Endothelial cell of umbilical vein (primary cell): ENCODE measurements at regions not wholly inside any gene's neighbourhood (a gene's known extent, or its start where the extent isn't known, plus 50 kb on each side); places are given as distances from the start of the nearest gene placed in this dataset.

ENCODE experiments used
- BruUV-seq: library from RNA; stranded (reverse); fragments of 400-500 nt; replicated peaks from 2 replicates; lab custom pipeline; 2021; lab: Mats Ljungman, UMichigan
- CTCF ChIA-PET: fragments of 300-600, 350-600 bp; sonication (Branson Sonifier 250); formaldehyde crosslinking; loops from one replicate; lab custom pipeline; 2021; ENCODE audit warnings: antibody characterized with exemption, inconsistent platforms; lab: Charles Lee
- POLR2A ChIA-PET: fragments of 300-600, 350-600 bp; sonication (Branson Sonifier 250); formaldehyde crosslinking; loops from one replicate; lab custom pipeline; 2021; ENCODE audit warnings: antibody characterized with exemption, inconsistent platforms; lab: Charles Lee
- DNase-seq: peaks from one replicate; pipeline ENCODE4 v3.0.0-alpha.2; 2011; ENCODE audit warnings: low read depth, low spot score
- FAIRE-seq: peaks from 2 replicates; lab custom pipeline; 2011; peaks lifted over from hg19 to GRCh38; lab: Jason Lieb, UNC
- H2AFZ ChIP-seq: 2 replicates; pipeline ENCODE4 v1.6.0; 2012; ENCODE audit warnings: low read depth, low read length, control low read depth, inconsistent platforms
- H3K27ac ChIP-seq: 2 replicates; pipeline ENCODE4 v1.5.1; 2011; ENCODE audit warnings: low read depth, mild to moderate bottlenecking, control low read depth, low read length, moderate library complexity; ENCODE audit not compliant: insufficient read depth
- H3K27me3 ChIP-seq, 2 experiments: 2 replicates each; pipeline versions ENCODE4 v1.6.0 to v1.6.1; 2011; ENCODE audit warnings: low read length in 2 of 2, mixed read lengths in 1 of 2; ENCODE audit not compliant: control insufficient read depth in 2 of 2, insufficient read depth in 2 of 2
- H3K36me3 ChIP-seq, 2 experiments: 2 replicates in 1 of 2; 3 replicates in 1 of 2; pipeline ENCODE4 v1.5.1; 2011; ENCODE audit warnings: low read length in 2 of 2, mild to moderate bottlenecking in 1 of 2, moderate library complexity in 1 of 2; ENCODE audit not compliant: control insufficient read depth in 2 of 2, insufficient read depth in 2 of 2; ENCODE audit errors: extremely low read depth in 1 of 2
- H3K4me1 ChIP-seq: 3 replicates; pipeline ENCODE4 v1.5.1; 2011; ENCODE audit warnings: mild to moderate bottlenecking, low read length; ENCODE audit not compliant: control insufficient read depth, insufficient read depth; ENCODE audit errors: extremely low read depth
- H3K4me2 ChIP-seq: 2 replicates; pipeline ENCODE4 v1.6.1; 2011; ENCODE audit warnings: low read length, control low read depth, mixed read lengths; ENCODE audit not compliant: insufficient read depth
- H3K4me3 ChIP-seq, 3 experiments: fragments of 200-600 bp in 1 of 3; sonication (generic), shearing (Covaris generic) in 1 of 3; replicated peaks in 1 of 3; 2 replicates each; pipeline ENCODE4 v1.5.1; 2011 to 2016; ENCODE audit warnings: control low read depth in 3 of 3, low read length in 3 of 3, mild to moderate bottlenecking in 2 of 3, inconsistent platforms in 1 of 3, low read depth in 1 of 3, moderate library complexity in 1 of 3; ENCODE audit not compliant: insufficient read depth in 1 of 3
- H3K79me2 ChIP-seq: 2 replicates; pipeline ENCODE4 v1.6.0; 2012; ENCODE audit warnings: low read length, inconsistent platforms; ENCODE audit not compliant: control insufficient read depth, insufficient read depth
- H3K9ac ChIP-seq: replicated peaks from 2 replicates; pipeline ENCODE3; 2011; ENCODE audit warnings: low read length, control low read depth; ENCODE audit not compliant: insufficient read depth; ENCODE audit errors: extremely low read depth
- H3K9me1 ChIP-seq: replicated peaks from 3 replicates; pipeline ENCODE4 v1.6.0; 2011; ENCODE audit warnings: mild to moderate bottlenecking, low read length; ENCODE audit not compliant: control insufficient read depth, insufficient read depth; ENCODE audit errors: extremely low read depth
- H3K9me3 ChIP-seq: replicated peaks from 2 replicates; pipeline ENCODE4 v1.5.1; 2012; ENCODE audit warnings: low read length, inconsistent platforms; ENCODE audit not compliant: control insufficient read depth, insufficient read depth
- H4K20me1 ChIP-seq: replicated peaks from 2 replicates; pipeline ENCODE3; 2011; ENCODE audit warnings: mild to moderate bottlenecking, low read length; ENCODE audit not compliant: control insufficient read depth, insufficient read depth; ENCODE audit errors: extremely low read depth
- EZH2 ChIP-seq: IDR thresholded peaks from 2 replicates; pipeline ENCODE4 v1.6.1; 2012; ENCODE audit warnings: borderline replicate concordance, low read depth, mild to moderate bottlenecking, moderate library complexity, low read length, inconsistent platforms; ENCODE audit not compliant: severe bottlenecking
- FOS ChIP-seq: IDR thresholded peaks from 2 replicates; pipeline ENCODE4 v1.6.1; 2011; ENCODE audit warnings: mild to moderate bottlenecking, low read length, moderate library complexity, borderline replicate concordance; ENCODE audit not compliant: insufficient read depth
- GATA2 ChIP-seq: IDR thresholded peaks from 2 replicates; pipeline ENCODE4 v1.7.0; 2011; ENCODE audit warnings: low read depth, mild to moderate bottlenecking, moderate library complexity, mixed read lengths, low read length; ENCODE audit not compliant: insufficient read length, insufficient read depth
- JUN ChIP-seq: IDR thresholded peaks from 2 replicates; pipeline ENCODE4 v1.6.1; 2011; ENCODE audit warnings: borderline replicate concordance, low read depth; ENCODE audit not compliant: insufficient read length, insufficient read depth
- MYC ChIP-seq: IDR thresholded peaks from one replicate; pipeline ENCODE4 v1.6.1; 2011; ENCODE audit warnings: mild to moderate bottlenecking, low read depth, low read length
- POLR2A ChIP-seq: IDR thresholded peaks from 2 replicates; pipeline ENCODE4 v1.6.1; 2012; ENCODE audit warnings: low read depth, mild to moderate bottlenecking, control low read depth, low read length
- POLR2AphosphoS5 ChIP-seq: IDR thresholded peaks from 2 replicates; pipeline ENCODE4 v1.6.1; 2012; ENCODE audit warnings: low read depth, mild to moderate bottlenecking, control low read depth, low read length, moderate library complexity; ENCODE audit not compliant: insufficient read depth
- dilution Hi-C: fragments of 300-500 bp; cut with MboI; formaldehyde crosslinking; loops from one replicate; pipeline ENCODE4 v1.15.0; 2019; ENCODE audit warnings: low sequenced_read_pairs; ENCODE audit not compliant: extremely low pct_ligation_motif_present
- intact Hi-C: fragments of 100-400 bp; cut with micrococcal nuclease; formaldehyde crosslinking; loops from one replicate; pipeline ENCODE4 v1.10.0; 2022
- TF ChIP-seq, protein P1 (sequence below), 2 donors: IDR thresholded peaks; 1 replicate in 1 of 2; 2 replicates in 1 of 2; pipeline ENCODE4 v1.5.1; 2011; ENCODE audit warnings: low read length in 2 of 2, mild to moderate bottlenecking in 2 of 2, moderate library complexity in 2 of 2, control low read depth in 1 of 2, inconsistent platforms in 1 of 2, low read depth in 1 of 2; ENCODE audit not compliant: insufficient read depth in 1 of 2; ENCODE audit errors: extremely low read depth in 1 of 2
- TF ChIP-seq, protein P2 (sequence below): IDR thresholded peaks from 2 replicates; pipeline ENCODE4 v1.6.1; 2011; ENCODE audit not compliant: insufficient read depth, insufficient read length

DNA sequence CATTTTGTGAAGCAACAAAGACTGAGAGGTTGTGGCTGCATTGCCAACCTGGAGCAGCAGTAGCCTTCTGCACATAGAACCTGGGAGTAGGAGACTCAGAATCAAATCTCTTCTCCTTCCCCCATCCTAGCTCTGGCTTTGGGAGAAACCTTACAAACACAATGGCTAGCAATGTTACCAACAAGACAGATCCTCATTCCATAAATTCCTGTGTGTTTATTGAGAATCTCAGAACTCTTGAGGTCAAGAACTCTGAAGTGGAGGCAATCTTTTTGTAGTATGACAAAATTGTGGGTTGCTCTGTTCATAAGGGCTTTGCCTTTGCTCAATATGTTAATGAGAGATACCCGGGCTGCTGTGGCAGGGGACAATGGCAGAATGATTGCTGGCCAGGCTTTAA is 406.7 kb upstream of the SPANXN1 start:
- H3K27me3 ChIP-seq = no peaks in the 10 kb centered on the region
- no peaks in the 10 kb centered on the region for H3K9me1 ChIP-seq
- BruUV-seq = no TSS peak
- FAIRE-seq (no peak), DNase-seq (no peak)
- H3K4me2 ChIP-seq = no peak overlapping the region
- no peak overlapping the region for H2AFZ ChIP-seq
- dilution Hi-C loops (no loop called here), intact Hi-C loops (no loop called here)
- no peaks in the 10 kb centered on the region for H3K4me1 ChIP-seq
- no peaks in the 10 kb centered on the region for H3K79me2 ChIP-seq
- H3K4me3 ChIP-seq = no peak overlapping the region
- POLR2A ChIA-PET = no interaction called here
- CTCF ChIA-PET = no interaction called here
- no peak for TF ChIP-seq EZH2
- TF ChIP-seq POLR2A = no peak
- TF ChIP-seq GATA2 = no peak
- TF ChIP-seq FOS = no peak
- no peak for TF ChIP-seq MYC
- no peak for TF ChIP-seq JUN
- TF ChIP-seq, protein P1, sequence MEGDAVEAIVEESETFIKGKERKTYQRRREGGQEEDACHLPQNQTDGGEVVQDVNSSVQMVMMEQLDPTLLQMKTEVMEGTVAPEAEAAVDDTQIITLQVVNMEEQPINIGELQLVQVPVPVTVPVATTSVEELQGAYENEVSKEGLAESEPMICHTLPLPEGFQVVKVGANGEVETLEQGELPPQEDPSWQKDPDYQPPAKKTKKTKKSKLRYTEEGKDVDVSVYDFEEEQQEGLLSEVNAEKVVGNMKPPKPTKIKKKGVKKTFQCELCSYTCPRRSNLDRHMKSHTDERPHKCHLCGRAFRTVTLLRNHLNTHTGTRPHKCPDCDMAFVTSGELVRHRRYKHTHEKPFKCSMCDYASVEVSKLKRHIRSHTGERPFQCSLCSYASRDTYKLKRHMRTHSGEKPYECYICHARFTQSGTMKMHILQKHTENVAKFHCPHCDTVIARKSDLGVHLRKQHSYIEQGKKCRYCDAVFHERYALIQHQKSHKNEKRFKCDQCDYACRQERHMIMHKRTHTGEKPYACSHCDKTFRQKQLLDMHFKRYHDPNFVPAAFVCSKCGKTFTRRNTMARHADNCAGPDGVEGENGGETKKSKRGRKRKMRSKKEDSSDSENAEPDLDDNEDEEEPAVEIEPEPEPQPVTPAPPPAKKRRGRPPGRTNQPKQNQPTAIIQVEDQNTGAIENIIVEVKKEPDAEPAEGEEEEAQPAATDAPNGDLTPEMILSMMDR (IDR thresholded peaks at IDR 0.05; ENCODE audit: extremely low read depth in 1 of 2, insufficient read depth in 1 of 2, low read depth in 1 of 2, low read length in 2 of 2) = no peak
- TF ChIP-seq, protein P2, sequence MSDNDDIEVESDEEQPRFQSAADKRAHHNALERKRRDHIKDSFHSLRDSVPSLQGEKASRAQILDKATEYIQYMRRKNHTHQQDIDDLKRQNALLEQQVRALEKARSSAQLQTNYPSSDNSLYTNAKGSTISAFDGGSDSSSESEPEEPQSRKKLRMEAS = no peak
- no peak for TF ChIP-seq POLR2AphosphoS5
- no peaks in the 10 kb centered on the region for H3K9me3 ChIP-seq
- no peak overlapping the region for H3K27ac ChIP-seq
- H4K20me1 ChIP-seq = no peaks in the 10 kb centered on the region
- no peaks in the 10 kb centered on the region for H3K36me3 ChIP-seq
- no peak overlapping the region for H3K9ac ChIP-seq
